Activated T-cell treated with anti-CD3 and anti-CD28 coated beads for 1 hour (primary cell): ENCODE measurements at regions not wholly inside any gene's neighbourhood (a gene's known extent, or its start where the extent isn't known, plus 50 kb on each side); places are given as distances from the start of the nearest gene placed in this dataset.
"Not testable (repeated sequence)": the region's sequence is repeated elsewhere in the genome, so short reads cannot be mapped to it uniquely, and the experiment has no call there.

ENCODE experiments used
- DNase-seq: peaks from one replicate; pipeline ENCODE4 v3.0.0-alpha.2; 2020; ENCODE audit warnings: low read depth

GRCh38 chr5:148744380-148744779 is 82.0 kb upstream of the ADRB2 start:
- not testable (repeated sequence) for DNase-seq

- DNase-seq, result no peak
Measured at GRCh38 chr5:148746826-148747535, 79.4 kb upstream of the ADRB2 start.

GRCh38 chr5:148747536-148747906 is 78.9 kb upstream of the ADRB2 start:
- DNase-seq, result no peak

DNA sequence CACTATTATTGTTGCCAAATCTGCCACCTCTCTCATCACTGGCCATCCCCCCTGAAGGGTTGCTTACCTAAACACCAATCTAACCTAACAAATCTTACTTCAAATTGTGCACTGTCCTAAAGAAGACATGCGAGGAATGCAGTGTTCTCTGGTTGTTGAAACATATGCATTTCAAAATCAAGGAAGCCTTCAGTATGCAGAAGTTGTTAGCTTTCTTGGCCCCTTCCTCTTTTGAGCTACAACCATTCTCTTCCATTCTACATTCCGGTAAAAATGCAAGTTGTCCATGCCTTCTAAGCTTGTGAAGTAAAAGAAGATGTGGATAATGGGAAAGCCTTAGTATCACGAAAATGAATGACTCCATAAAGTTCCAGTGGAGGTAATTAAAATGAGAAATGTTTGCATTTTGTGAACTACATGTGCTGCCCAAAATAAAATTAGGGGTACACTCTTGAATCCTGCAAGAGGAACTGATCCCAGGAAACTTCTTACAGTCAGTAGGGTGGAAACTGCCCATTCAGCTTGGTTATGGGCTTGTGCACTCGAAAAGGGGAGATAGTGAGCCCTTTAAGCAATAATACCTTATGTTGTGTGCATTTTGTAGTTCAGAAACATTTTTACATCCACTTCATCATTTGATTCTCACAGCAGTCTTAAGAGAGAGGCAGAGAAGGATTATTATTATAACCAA is 77.6 kb upstream of the ADRB2 start:
- DNase-seq, result no peak

- no peak for DNase-seq
Measured at GRCh38 chr5:148750614-148751013, 75.8 kb upstream of the ADRB2 start.

- no peak for DNase-seq
Measured at GRCh38 chr5:148751025-148751424, 75.4 kb upstream of the ADRB2 start.

DNA sequence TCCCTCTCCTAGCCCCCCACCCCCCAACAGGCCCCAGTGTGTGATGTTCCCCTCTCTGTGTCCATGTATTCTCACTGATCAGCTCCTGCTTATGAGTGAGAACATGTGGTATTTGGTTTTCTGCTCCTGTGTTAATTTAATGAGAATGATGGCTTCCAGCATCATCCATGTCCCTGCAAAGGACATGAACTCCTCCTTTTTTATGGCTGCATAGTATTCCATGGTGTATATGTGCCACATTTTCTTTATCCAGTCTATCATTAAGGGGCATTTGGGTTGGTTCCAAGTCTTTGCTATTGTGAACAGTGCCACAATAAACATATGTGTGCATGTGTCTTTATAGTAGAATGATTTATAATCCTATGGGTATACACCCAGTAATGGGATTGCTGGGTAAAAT is 74.0 kb upstream of the ADRB2 start:
- DNase-seq, result not testable (repeated sequence)

GRCh38 chr5:148759101-148759500 is 67.3 kb upstream of the ADRB2 start:
- DNase-seq, result no peak

- no peak for DNase-seq
Measured at GRCh38 chr5:148760945-148761638, 65.3 kb upstream of the ADRB2 start.

GRCh38 chr5:148763996-148764395 is 62.4 kb upstream of the ADRB2 start:
- no peak for DNase-seq

- no peak for DNase-seq
Measured at GRCh38 chr5:148765061-148765460, 61.4 kb upstream of the ADRB2 start.

DNA sequence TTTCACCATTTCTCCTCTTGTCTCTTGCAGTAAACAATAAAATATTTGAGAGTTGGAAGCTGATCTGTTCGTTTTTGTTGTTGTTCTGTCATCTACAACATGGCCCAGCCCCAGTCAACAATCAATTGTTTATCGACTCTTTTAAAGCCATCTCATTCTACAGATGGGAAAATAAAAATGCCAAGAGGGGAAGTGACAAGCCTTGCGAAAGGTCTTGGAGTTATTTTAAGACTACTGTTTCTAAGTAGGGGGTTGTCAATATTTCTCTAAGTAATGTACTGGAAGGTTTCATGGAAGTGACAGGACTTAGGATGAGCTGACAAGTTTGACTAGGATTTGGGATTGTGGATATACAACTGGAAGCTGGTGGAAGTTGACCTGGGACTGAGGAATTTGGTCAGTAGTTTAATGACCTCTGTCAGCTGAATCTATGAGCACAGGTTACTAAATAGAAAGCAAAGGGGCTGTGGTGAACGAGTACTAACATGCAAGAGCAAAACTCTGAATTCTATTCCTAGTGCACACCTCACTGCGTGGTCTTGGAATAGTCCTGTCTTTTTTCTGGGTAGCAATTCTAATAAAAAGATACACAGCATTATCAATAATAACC is 57.5 kb upstream of the ADRB2 start:
- no peak for DNase-seq

DNA sequence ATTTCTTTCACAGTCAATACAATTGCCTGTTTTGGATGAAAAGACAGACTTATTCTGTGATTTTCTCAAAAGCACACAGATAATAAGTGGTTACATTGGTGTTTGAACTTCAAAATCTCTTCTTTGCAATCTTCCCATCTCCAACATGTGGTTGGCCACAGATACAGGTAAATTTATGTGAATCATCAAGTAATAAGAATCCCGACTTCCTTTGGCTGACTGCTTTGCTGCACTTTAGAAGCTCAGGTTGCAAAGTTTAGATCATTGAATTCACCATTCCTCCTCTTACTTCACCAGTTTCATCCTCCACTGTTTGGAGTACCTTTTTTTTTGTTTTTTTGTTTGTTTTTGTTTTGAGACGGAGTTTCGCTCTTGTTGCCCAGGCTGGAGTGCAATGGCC is 56.5 kb upstream of the ADRB2 start:
- DNase-seq, result no peak

DNA sequence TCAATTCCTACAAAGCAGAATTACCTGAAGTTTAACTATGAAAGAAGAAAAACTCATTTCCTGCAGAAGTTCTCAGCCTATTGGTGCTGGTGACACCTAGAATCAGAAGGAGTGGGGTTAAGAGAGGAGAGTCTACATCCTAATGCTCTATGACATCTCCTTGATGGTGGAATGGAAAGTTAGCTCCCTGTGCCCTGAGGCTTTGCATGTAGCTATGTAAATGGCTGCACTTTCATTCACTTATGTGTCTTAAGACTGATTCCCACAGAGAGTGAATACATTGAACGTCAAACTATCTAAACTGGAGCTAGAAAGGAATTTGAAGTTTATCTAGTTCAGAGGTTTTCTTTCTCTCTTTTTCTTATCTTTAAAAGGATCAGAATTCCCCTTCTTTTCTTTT is 52.1 kb upstream of the ADRB2 start:
- no peak for DNase-seq

DNA sequence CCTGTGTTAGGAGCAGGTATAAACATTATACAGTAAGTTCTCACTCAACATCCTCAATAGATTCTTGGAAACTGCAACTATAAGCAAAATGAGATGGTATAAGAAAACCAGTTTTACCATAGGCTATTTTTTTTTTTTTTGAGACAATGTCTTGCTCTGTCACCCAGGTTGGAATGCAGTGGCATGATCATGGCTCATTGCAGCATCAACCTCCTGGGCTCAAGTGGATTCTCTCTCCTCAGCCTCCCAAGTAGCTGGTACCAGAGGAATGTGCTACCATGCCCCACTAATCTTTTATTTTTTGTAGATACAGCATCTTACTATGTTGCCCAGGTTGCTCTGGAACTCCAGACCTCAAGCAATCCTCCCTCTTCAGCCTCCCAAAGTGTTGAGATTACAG is 50.1 kb upstream of the ADRB2 start:
- DNase-seq, result no peak
